ENCODE measurements at regions not wholly inside any gene's neighbourhood (a gene's known extent, or its start where the extent isn't known, plus 50 kb on each side); places are given as distances from the start of the nearest gene placed in this dataset.
"Not testable (repeated sequence)": the region's sequence is repeated elsewhere in the genome, so short reads cannot be mapped to it uniquely, and the experiment has no call there.

GRCh38 chr15:21112271-21113053, 246.3 kb upstream of the POTEB2 start:
- not testable (repeated sequence) for TF ChIP-seq POLR2A, EP300 (IDR thresholded peaks at IDR 0.05)
- TF ChIP-seq, protein P1, sequence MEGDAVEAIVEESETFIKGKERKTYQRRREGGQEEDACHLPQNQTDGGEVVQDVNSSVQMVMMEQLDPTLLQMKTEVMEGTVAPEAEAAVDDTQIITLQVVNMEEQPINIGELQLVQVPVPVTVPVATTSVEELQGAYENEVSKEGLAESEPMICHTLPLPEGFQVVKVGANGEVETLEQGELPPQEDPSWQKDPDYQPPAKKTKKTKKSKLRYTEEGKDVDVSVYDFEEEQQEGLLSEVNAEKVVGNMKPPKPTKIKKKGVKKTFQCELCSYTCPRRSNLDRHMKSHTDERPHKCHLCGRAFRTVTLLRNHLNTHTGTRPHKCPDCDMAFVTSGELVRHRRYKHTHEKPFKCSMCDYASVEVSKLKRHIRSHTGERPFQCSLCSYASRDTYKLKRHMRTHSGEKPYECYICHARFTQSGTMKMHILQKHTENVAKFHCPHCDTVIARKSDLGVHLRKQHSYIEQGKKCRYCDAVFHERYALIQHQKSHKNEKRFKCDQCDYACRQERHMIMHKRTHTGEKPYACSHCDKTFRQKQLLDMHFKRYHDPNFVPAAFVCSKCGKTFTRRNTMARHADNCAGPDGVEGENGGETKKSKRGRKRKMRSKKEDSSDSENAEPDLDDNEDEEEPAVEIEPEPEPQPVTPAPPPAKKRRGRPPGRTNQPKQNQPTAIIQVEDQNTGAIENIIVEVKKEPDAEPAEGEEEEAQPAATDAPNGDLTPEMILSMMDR (IDR thresholded peaks at IDR 0.05): not testable (repeated sequence)
